Fibroblast of villous mesenchyme (primary cell): ENCODE measurements at regions not wholly inside any gene's neighbourhood (a gene's known extent, or its start where the extent isn't known, plus 50 kb on each side); places are given as distances from the start of the nearest gene placed in this dataset.

Experiments
- DNase-seq: peaks from one replicate; pipeline ENCODE4 v3.0.0-alpha.2; 2010; ENCODE audit warnings: low read depth
- H3K4me3 ChIP-seq: 2 replicates; pipeline ENCODE4 v1.5.1; 2011; ENCODE audit warnings: low read depth, mild to moderate bottlenecking, low read length
- CTCF ChIP-seq: IDR thresholded peaks from 2 replicates; pipeline ENCODE4 v1.5.1; 2012; ENCODE audit warnings: low read depth, mild to moderate bottlenecking, low read length; ENCODE audit not compliant: insufficient read depth

- no peak for DNase-seq
- no peak overlapping the region for H3K4me3 ChIP-seq
Observed at GRCh38 chr7:112994656-112995055, 92.0 kb downstream of the GPR85 start.

GRCh38 chr7:112990624-112991023 is 96.0 kb downstream of the GPR85 start:
- no peak for DNase-seq
- TF ChIP-seq CTCF, result no peak
- H3K4me3 ChIP-seq, result no peak overlapping the region

More at GRCh38 chr7:112994656-112995055, 92.0 kb downstream of the GPR85 start:
- TF ChIP-seq CTCF, result no peak

- H3K4me3 ChIP-seq, result no peak overlapping the region
- TF ChIP-seq CTCF, result no peak
- DNase-seq, result no peak
Observed at GRCh38 chr7:112989531-112989930, 97.1 kb downstream of the GPR85 start.

- TF ChIP-seq CTCF, result no peak
- no peak for DNase-seq
- H3K4me3 ChIP-seq, result no peak overlapping the region
Observed at GRCh38 chr7:112987171-112987570, 99.5 kb downstream of the GPR85 start.

- H3K4me3 ChIP-seq, result no peak overlapping the region
- TF ChIP-seq CTCF, result no peak
- DNase-seq, result peak; percentile 40
Observed at GRCh38 chr7:112986256-112987031, 100.2 kb downstream of the GPR85 start.

GRCh38 chr7:112985377-112985987 is 101.1 kb downstream of the GPR85 start:
- TF ChIP-seq CTCF, result no peak
- H3K4me3 ChIP-seq, result no peak overlapping the region
- DNase-seq, result peak; percentile 39
